H1 (cell line): ENCODE measurements at regions not wholly inside any gene's neighbourhood (a gene's known extent, or its start where the extent isn't known, plus 50 kb on each side); places are given as distances from the start of the nearest gene placed in this dataset.

Experiments
- CHD1 ChIP-seq: IDR thresholded peaks from 2 replicates; pipeline ENCODE4 v1.6.1; 2012; ENCODE audit warnings: low read depth, low read length, improper control_type of control experiment
- POLR2AphosphoS5 ChIP-seq: IDR thresholded peaks from 2 replicates; pipeline ENCODE4 v1.6.1; 2011; ENCODE audit warnings: low read depth, low read length

- TF ChIP-seq POLR2AphosphoS5 (no peak), CHD1 (no peak)
These were observed 129.7 kb downstream of the ZNF365 start for GRCh38 chr10:62503872-62504271.
